Tibial artery (tissue), 4 donors: ENCODE measurements at regions not wholly inside any gene's neighbourhood (a gene's known extent, or its start where the extent isn't known, plus 50 kb on each side); places are given as distances from the start of the nearest gene placed in this dataset.

Experiments
- DNase-seq, 2 donors: peaks; one replicate each; pipeline ENCODE4 v3.0.0-alpha.2; 2019
- H3K27ac ChIP-seq, 2 donors: fragments of 200-600 bp; sonication (generic) in 1 of 2; 1 replicate in 1 of 2; 2 replicates in 1 of 2; pipeline ENCODE4 v1.5.1; 2018 to 2019; ENCODE audit warnings: mild to moderate bottlenecking in 1 of 2
- H3K27me3 ChIP-seq, 2 donors: fragments of 200-600 bp; sonication (generic) in 1 of 2; one replicate each; pipeline versions ENCODE4 v1.5.1 to v1.6.0; 2016 to 2019
- H3K36me3 ChIP-seq, 3 donors: fragments of 200-600 bp; sonication (generic) in 2 of 3; one replicate each; pipeline ENCODE4 v1.5.1; 2016 to 2019; ENCODE audit warnings: mild to moderate bottlenecking in 2 of 3
- H3K4me1 ChIP-seq, 4 donors: fragments of 200-600 bp; sonication (generic) in 2 of 4; 1 replicate in 3 of 4; 2 replicates in 1 of 4; pipeline ENCODE4 v1.5.1; 2016 to 2019
- H3K4me3 ChIP-seq, 2 donors: fragments of 200-600 bp; sonication (generic) in 1 of 2; 1 replicate in 1 of 2; 2 replicates in 1 of 2; pipeline ENCODE4 v1.5.1; 2018 to 2019; ENCODE audit warnings: mild to moderate bottlenecking in 2 of 2
- H3K9me3 ChIP-seq, 3 donors: fragments of 200-600 bp; sonication (generic) in 1 of 3; one replicate each; pipeline ENCODE4 v1.5.1; 2016 to 2019
- intact Hi-C: fragments of 100-400 bp; cut with DNase I; formaldehyde crosslinking; loops from one replicate; pipeline ENCODE4 v1.15.0; 2023; ENCODE audit warnings: low total_unique reads
- TF ChIP-seq, protein P1 (sequence below), 2 experiments: fragments of 200-600 bp in 1 of 2; fragments of 450-650 bp in 1 of 2; IDR thresholded peaks; one replicate each; pipeline ENCODE4 v1.5.1; 2017 to 2019; ENCODE audit warnings: antibody characterized with exemption in 2 of 2, mild to moderate bottlenecking in 1 of 2, moderate library complexity in 1 of 2

DNA sequence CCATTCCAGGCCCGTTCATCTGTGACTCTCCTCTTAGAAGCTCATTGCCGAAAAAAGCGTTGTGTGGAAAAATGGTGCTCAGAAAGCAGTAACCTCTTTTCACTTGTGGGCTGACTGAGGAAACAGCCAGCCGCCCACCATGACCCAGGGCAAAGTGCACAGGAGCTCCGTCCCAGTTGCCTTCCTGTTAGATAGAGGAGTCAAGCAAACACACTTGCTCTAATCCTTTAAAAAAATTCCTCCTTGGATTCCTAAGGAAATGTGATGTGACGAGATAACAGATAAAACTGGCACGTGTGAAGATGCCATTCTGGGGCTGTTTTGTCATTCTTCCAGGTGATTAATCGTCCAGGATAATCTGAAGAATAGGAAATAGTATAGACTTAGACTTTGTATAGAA lies 396.8 kb upstream of the DDHD1 start:
- H3K27ac ChIP-seq = no peak overlapping the region
- TF ChIP-seq, protein P1, sequence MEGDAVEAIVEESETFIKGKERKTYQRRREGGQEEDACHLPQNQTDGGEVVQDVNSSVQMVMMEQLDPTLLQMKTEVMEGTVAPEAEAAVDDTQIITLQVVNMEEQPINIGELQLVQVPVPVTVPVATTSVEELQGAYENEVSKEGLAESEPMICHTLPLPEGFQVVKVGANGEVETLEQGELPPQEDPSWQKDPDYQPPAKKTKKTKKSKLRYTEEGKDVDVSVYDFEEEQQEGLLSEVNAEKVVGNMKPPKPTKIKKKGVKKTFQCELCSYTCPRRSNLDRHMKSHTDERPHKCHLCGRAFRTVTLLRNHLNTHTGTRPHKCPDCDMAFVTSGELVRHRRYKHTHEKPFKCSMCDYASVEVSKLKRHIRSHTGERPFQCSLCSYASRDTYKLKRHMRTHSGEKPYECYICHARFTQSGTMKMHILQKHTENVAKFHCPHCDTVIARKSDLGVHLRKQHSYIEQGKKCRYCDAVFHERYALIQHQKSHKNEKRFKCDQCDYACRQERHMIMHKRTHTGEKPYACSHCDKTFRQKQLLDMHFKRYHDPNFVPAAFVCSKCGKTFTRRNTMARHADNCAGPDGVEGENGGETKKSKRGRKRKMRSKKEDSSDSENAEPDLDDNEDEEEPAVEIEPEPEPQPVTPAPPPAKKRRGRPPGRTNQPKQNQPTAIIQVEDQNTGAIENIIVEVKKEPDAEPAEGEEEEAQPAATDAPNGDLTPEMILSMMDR (IDR thresholded peaks at IDR 0.05) = no peak
- no peak overlapping the region for H3K4me3 ChIP-seq
- no peaks in the 10 kb centered on the region for H3K36me3 ChIP-seq
- DNase-seq = no peak
- H3K27me3 ChIP-seq = no peaks in the 10 kb centered on the region
- no peaks in the 10 kb centered on the region for H3K9me3 ChIP-seq
- intact Hi-C loops = no loop called here
- no peaks in the 10 kb centered on the region for H3K4me1 ChIP-seq

DNA sequence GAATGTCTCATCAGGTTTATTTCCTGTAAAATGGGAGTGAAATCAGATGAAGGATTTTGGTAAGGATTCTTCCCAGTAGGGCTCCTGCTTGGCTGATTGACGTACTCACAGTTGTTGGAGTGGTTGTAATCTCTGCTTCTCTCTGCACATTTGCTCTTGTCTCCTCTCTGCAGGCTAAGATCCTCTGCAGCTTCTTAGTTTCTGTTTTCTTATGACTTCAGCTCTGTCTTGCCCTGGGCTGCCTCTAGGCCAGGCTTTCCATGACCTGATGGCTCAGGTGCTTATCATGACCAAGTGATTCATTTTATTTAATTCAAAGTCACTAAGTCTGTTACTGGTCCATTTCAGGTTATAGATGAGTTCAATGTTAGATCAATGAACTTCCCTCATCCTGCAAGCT lies 394.5 kb upstream of the DDHD1 start:
- intact Hi-C loops = no loop called here
- Histone ChIP-seq H3K27me3 (no peaks in the 10 kb centered on the region), H3K36me3 (no peaks in the 10 kb centered on the region), H3K4me3 (no peak overlapping the region), H3K27ac (no peak overlapping the region), H3K4me1 (peaks cover 0 to 6% (median 0%) of the 10 kb centered on the region in 4 donors), H3K9me3 (no peaks in the 10 kb centered on the region)
- TF ChIP-seq, protein P1 (IDR thresholded peaks at IDR 0.05) = no peak
- DNase-seq = no peak

DNA sequence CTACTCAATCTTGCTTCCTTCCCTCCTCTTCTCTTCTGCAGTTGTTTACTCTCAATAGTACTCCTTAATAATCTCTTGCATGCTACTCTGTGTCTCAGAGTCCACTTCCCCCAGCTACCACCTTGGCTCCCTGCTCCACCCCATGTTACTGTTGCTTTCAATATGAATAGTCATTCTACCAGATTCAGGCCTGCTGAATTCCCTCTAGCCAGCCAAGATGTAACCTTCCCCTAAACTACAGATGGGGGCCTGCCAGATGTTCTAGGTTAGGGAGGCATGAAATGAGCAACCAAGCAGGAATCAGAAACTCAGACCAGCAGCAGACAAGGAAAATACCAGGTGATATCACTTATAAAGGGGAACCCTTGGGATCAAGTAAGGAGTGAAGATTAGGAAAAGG lies 392.1 kb upstream of the DDHD1 start:
- intact Hi-C loops = no loop called here
- Histone ChIP-seq H3K4me3 (no peak overlapping the region), H3K27ac (no peak overlapping the region)

GRCh38 chr14:53542732-53543131 lies 389.6 kb upstream of the DDHD1 start:
- Histone ChIP-seq H3K4me1 (peaks cover 0 to 6% (median 0%) of the 10 kb centered on the region in 4 donors), H3K9me3 (no peaks in the 10 kb centered on the region), H3K27ac (no peak overlapping the region), H3K27me3 (no peaks in the 10 kb centered on the region), H3K4me3 (no peak overlapping the region), H3K36me3 (no peaks in the 10 kb centered on the region)
- TF ChIP-seq, protein P1 (IDR thresholded peaks at IDR 0.05) = no peak
- DNase-seq = no peak
- intact Hi-C loops = no loop called here

More for the DNA sequence above, 392.1 kb upstream of the DDHD1 start:
- Histone ChIP-seq H3K27me3 (no peaks in the 10 kb centered on the region), H3K4me1 (peaks cover 0 to 6% (median 0%) of the 10 kb centered on the region in 4 donors), H3K36me3 (no peaks in the 10 kb centered on the region), H3K9me3 (no peaks in the 10 kb centered on the region)
- TF ChIP-seq, protein P1 (IDR thresholded peaks at IDR 0.05) = no peak
- no peak for DNase-seq

- TF ChIP-seq, protein P1 (IDR thresholded peaks at IDR 0.05) = no peak
- Histone ChIP-seq H3K36me3 (no peaks in the 10 kb centered on the region), H3K4me1 (peaks cover 0 to 6% (median 0%) of the 10 kb centered on the region in 4 donors), H3K27me3 (no peaks in the 10 kb centered on the region), H3K27ac (no peak overlapping the region), H3K4me3 (no peak overlapping the region), H3K9me3 (no peaks in the 10 kb centered on the region)
- no peak for DNase-seq
- intact Hi-C loops = no loop called here
Observed at GRCh38 chr14:53541411-53541810, 388.3 kb upstream of the DDHD1 start.
